Endothelial cell of umbilical vein (primary cell): ENCODE measurements at regions not wholly inside any gene's neighbourhood (a gene's known extent, or its start where the extent isn't known, plus 50 kb on each side); places are given as distances from the start of the nearest gene placed in this dataset.

Source experiments
- BruUV-seq: library from RNA; stranded (reverse); fragments of 400-500 nt; replicated peaks from 2 replicates; lab custom pipeline; 2021; lab: Mats Ljungman, UMichigan
- CTCF ChIA-PET: fragments of 300-600, 350-600 bp; sonication (Branson Sonifier 250); formaldehyde crosslinking; loops from one replicate; lab custom pipeline; 2021; ENCODE audit warnings: antibody characterized with exemption, inconsistent platforms; lab: Charles Lee
- POLR2A ChIA-PET: fragments of 300-600, 350-600 bp; sonication (Branson Sonifier 250); formaldehyde crosslinking; loops from one replicate; lab custom pipeline; 2021; ENCODE audit warnings: antibody characterized with exemption, inconsistent platforms; lab: Charles Lee
- DNase-seq: peaks from one replicate; pipeline ENCODE4 v3.0.0-alpha.2; 2011; ENCODE audit warnings: low read depth, low spot score
- FAIRE-seq: peaks from 2 replicates; lab custom pipeline; 2011; peaks lifted over from hg19 to GRCh38; lab: Jason Lieb, UNC
- H2AFZ ChIP-seq: 2 replicates; pipeline ENCODE4 v1.6.0; 2012; ENCODE audit warnings: low read depth, low read length, control low read depth, inconsistent platforms
- H3K27ac ChIP-seq: 2 replicates; pipeline ENCODE4 v1.5.1; 2011; ENCODE audit warnings: low read depth, mild to moderate bottlenecking, control low read depth, low read length, moderate library complexity; ENCODE audit not compliant: insufficient read depth
- H3K27me3 ChIP-seq, 2 experiments: 2 replicates each; pipeline versions ENCODE4 v1.6.0 to v1.6.1; 2011; ENCODE audit warnings: low read length in 2 of 2, mixed read lengths in 1 of 2; ENCODE audit not compliant: control insufficient read depth in 2 of 2, insufficient read depth in 2 of 2
- H3K36me3 ChIP-seq, 2 experiments: 2 replicates in 1 of 2; 3 replicates in 1 of 2; pipeline ENCODE4 v1.5.1; 2011; ENCODE audit warnings: low read length in 2 of 2, mild to moderate bottlenecking in 1 of 2, moderate library complexity in 1 of 2; ENCODE audit not compliant: control insufficient read depth in 2 of 2, insufficient read depth in 2 of 2; ENCODE audit errors: extremely low read depth in 1 of 2
- H3K4me1 ChIP-seq: 3 replicates; pipeline ENCODE4 v1.5.1; 2011; ENCODE audit warnings: mild to moderate bottlenecking, low read length; ENCODE audit not compliant: control insufficient read depth, insufficient read depth; ENCODE audit errors: extremely low read depth
- H3K4me2 ChIP-seq: 2 replicates; pipeline ENCODE4 v1.6.1; 2011; ENCODE audit warnings: low read length, control low read depth, mixed read lengths; ENCODE audit not compliant: insufficient read depth
- H3K4me3 ChIP-seq, 3 experiments: fragments of 200-600 bp in 1 of 3; sonication (generic), shearing (Covaris generic) in 1 of 3; replicated peaks in 1 of 3; 2 replicates each; pipeline ENCODE4 v1.5.1; 2011 to 2016; ENCODE audit warnings: control low read depth in 3 of 3, low read length in 3 of 3, mild to moderate bottlenecking in 2 of 3, inconsistent platforms in 1 of 3, low read depth in 1 of 3, moderate library complexity in 1 of 3; ENCODE audit not compliant: insufficient read depth in 1 of 3
- H3K79me2 ChIP-seq: 2 replicates; pipeline ENCODE4 v1.6.0; 2012; ENCODE audit warnings: low read length, inconsistent platforms; ENCODE audit not compliant: control insufficient read depth, insufficient read depth
- H3K9ac ChIP-seq: replicated peaks from 2 replicates; pipeline ENCODE3; 2011; ENCODE audit warnings: low read length, control low read depth; ENCODE audit not compliant: insufficient read depth; ENCODE audit errors: extremely low read depth
- H3K9me1 ChIP-seq: replicated peaks from 3 replicates; pipeline ENCODE4 v1.6.0; 2011; ENCODE audit warnings: mild to moderate bottlenecking, low read length; ENCODE audit not compliant: control insufficient read depth, insufficient read depth; ENCODE audit errors: extremely low read depth
- H3K9me3 ChIP-seq: replicated peaks from 2 replicates; pipeline ENCODE4 v1.5.1; 2012; ENCODE audit warnings: low read length, inconsistent platforms; ENCODE audit not compliant: control insufficient read depth, insufficient read depth
- H4K20me1 ChIP-seq: replicated peaks from 2 replicates; pipeline ENCODE3; 2011; ENCODE audit warnings: mild to moderate bottlenecking, low read length; ENCODE audit not compliant: control insufficient read depth, insufficient read depth; ENCODE audit errors: extremely low read depth
- EZH2 ChIP-seq: IDR thresholded peaks from 2 replicates; pipeline ENCODE4 v1.6.1; 2012; ENCODE audit warnings: borderline replicate concordance, low read depth, mild to moderate bottlenecking, moderate library complexity, low read length, inconsistent platforms; ENCODE audit not compliant: severe bottlenecking
- FOS ChIP-seq: IDR thresholded peaks from 2 replicates; pipeline ENCODE4 v1.6.1; 2011; ENCODE audit warnings: mild to moderate bottlenecking, low read length, moderate library complexity, borderline replicate concordance; ENCODE audit not compliant: insufficient read depth
- GATA2 ChIP-seq: IDR thresholded peaks from 2 replicates; pipeline ENCODE4 v1.7.0; 2011; ENCODE audit warnings: low read depth, mild to moderate bottlenecking, moderate library complexity, mixed read lengths, low read length; ENCODE audit not compliant: insufficient read length, insufficient read depth
- JUN ChIP-seq: IDR thresholded peaks from 2 replicates; pipeline ENCODE4 v1.6.1; 2011; ENCODE audit warnings: borderline replicate concordance, low read depth; ENCODE audit not compliant: insufficient read length, insufficient read depth
- MYC ChIP-seq: IDR thresholded peaks from one replicate; pipeline ENCODE4 v1.6.1; 2011; ENCODE audit warnings: mild to moderate bottlenecking, low read depth, low read length
- POLR2A ChIP-seq: IDR thresholded peaks from 2 replicates; pipeline ENCODE4 v1.6.1; 2012; ENCODE audit warnings: low read depth, mild to moderate bottlenecking, control low read depth, low read length
- POLR2AphosphoS5 ChIP-seq: IDR thresholded peaks from 2 replicates; pipeline ENCODE4 v1.6.1; 2012; ENCODE audit warnings: low read depth, mild to moderate bottlenecking, control low read depth, low read length, moderate library complexity; ENCODE audit not compliant: insufficient read depth
- dilution Hi-C: fragments of 300-500 bp; cut with MboI; formaldehyde crosslinking; loops from one replicate; pipeline ENCODE4 v1.15.0; 2019; ENCODE audit warnings: low sequenced_read_pairs; ENCODE audit not compliant: extremely low pct_ligation_motif_present
- intact Hi-C: fragments of 100-400 bp; cut with micrococcal nuclease; formaldehyde crosslinking; loops from one replicate; pipeline ENCODE4 v1.10.0; 2022
- TF ChIP-seq, protein P1 (sequence below), 2 donors: IDR thresholded peaks; 1 replicate in 1 of 2; 2 replicates in 1 of 2; pipeline ENCODE4 v1.5.1; 2011; ENCODE audit warnings: low read length in 2 of 2, mild to moderate bottlenecking in 2 of 2, moderate library complexity in 2 of 2, control low read depth in 1 of 2, inconsistent platforms in 1 of 2, low read depth in 1 of 2; ENCODE audit not compliant: insufficient read depth in 1 of 2; ENCODE audit errors: extremely low read depth in 1 of 2
- TF ChIP-seq, protein P2 (sequence below): IDR thresholded peaks from 2 replicates; pipeline ENCODE4 v1.6.1; 2011; ENCODE audit not compliant: insufficient read depth, insufficient read length

DNA sequence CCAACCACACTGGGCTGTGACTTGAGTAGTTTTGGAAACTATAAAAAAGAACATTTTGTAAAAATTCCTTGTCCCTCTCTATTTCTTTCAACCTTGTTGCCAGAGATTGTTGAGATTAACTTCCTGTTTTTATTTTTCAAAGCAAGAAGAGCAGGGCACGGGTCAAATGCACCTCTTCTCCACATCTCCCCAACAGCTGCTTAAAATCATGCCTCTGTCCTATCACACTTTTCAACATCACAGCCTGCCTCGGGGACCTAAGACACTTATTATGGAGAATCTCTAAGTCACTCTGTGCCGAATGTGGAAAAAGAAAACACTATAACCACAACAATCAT is 280.3 kb upstream of the TNC start:
- Histone ChIP-seq H3K27ac (no peak overlapping the region), H3K9ac (no peak overlapping the region), H3K4me2 (no peak overlapping the region), H3K79me2 (no peaks in the 10 kb centered on the region), H3K9me1 (no peaks in the 10 kb centered on the region), H3K36me3 (no peaks in the 10 kb centered on the region), H3K4me3 (no peak overlapping the region), H2AFZ (no peak overlapping the region), H3K9me3 (peaks cover 2% of the 10 kb centered on the region), H3K4me1 (no peaks in the 10 kb centered on the region), H4K20me1 (no peaks in the 10 kb centered on the region), H3K27me3 (no peaks in the 10 kb centered on the region)
- BruUV-seq = no TSS peak
- FAIRE-seq (no peak), DNase-seq (no peak)
- ChIA-PET CTCF (no interaction called here), POLR2A (no interaction called here)
- no peak for TF ChIP-seq FOS
- TF ChIP-seq EZH2 = no peak
- no peak for TF ChIP-seq MYC
- no peak for TF ChIP-seq GATA2
- TF ChIP-seq JUN = no peak
- TF ChIP-seq, protein P1, sequence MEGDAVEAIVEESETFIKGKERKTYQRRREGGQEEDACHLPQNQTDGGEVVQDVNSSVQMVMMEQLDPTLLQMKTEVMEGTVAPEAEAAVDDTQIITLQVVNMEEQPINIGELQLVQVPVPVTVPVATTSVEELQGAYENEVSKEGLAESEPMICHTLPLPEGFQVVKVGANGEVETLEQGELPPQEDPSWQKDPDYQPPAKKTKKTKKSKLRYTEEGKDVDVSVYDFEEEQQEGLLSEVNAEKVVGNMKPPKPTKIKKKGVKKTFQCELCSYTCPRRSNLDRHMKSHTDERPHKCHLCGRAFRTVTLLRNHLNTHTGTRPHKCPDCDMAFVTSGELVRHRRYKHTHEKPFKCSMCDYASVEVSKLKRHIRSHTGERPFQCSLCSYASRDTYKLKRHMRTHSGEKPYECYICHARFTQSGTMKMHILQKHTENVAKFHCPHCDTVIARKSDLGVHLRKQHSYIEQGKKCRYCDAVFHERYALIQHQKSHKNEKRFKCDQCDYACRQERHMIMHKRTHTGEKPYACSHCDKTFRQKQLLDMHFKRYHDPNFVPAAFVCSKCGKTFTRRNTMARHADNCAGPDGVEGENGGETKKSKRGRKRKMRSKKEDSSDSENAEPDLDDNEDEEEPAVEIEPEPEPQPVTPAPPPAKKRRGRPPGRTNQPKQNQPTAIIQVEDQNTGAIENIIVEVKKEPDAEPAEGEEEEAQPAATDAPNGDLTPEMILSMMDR (IDR thresholded peaks at IDR 0.05; ENCODE audit: extremely low read depth in 1 of 2, insufficient read depth in 1 of 2, low read depth in 1 of 2, low read length in 2 of 2) = no peak
- TF ChIP-seq, protein P2, sequence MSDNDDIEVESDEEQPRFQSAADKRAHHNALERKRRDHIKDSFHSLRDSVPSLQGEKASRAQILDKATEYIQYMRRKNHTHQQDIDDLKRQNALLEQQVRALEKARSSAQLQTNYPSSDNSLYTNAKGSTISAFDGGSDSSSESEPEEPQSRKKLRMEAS = no peak
- no peak for TF ChIP-seq POLR2AphosphoS5
- TF ChIP-seq POLR2A = no peak
- intact Hi-C loops (no loop called here), dilution Hi-C loops (no loop called here)
